ENCODE measurements at regions not wholly inside any gene's neighbourhood (a gene's known extent, or its start where the extent isn't known, plus 50 kb on each side); places are given as distances from the start of the nearest gene placed in this dataset.

GRCh38 chr11:13183094-13183825, 94.3 kb upstream of the BMAL1 start:
- Histone ChIP-seq H2BK5ac (ENCODE audit: low read depth, low read length, poor library complexity, severe bottlenecking) (no peak overlapping the region), H3K79me1 (ENCODE audit: low read depth in 1 of 2, low read length in 2 of 2) (no peaks in the 10 kb centered on the region), H2AFZ (replicated peaks; ENCODE audit: low read length, poor library complexity) (no peak overlapping the region), H3K9ac (ENCODE audit: low read depth, low read length) (no peak overlapping the region), H2AK9ac (replicated peaks; ENCODE audit: low read depth, low read length, poor library complexity) (no peak overlapping the region), H3K4me3 (ENCODE audit: insufficient read depth, low read depth, low read length) (no peak overlapping the region; the same call in 1 of the 2 replicates), H3K14ac (replicated peaks; ENCODE audit: low read depth, low read length) (no peak overlapping the region), H4K8ac (ENCODE audit: low read depth in 2 of 2, low read length in 2 of 2) (no peak overlapping the region), H3K9me1 (ENCODE audit: insufficient read depth, low read length) (0 out of 2 replicates have a peak, but pooled peaks cover 4% of the 10 kb centered on the region), H2BK120ac (ENCODE audit: low read depth, low read length) (no peak overlapping the region), H2BK15ac (ENCODE audit: low read depth, low read length) (no peak overlapping the region), H4K20me1 (ENCODE audit: insufficient read depth, low read length) (no peaks in the 10 kb centered on the region), H3K4me1 (ENCODE audit: control insufficient read depth, insufficient read depth, low read length) (no peaks in the 10 kb centered on the region), H4K5ac (ENCODE audit: low read depth, low read length) (no peak overlapping the region), H2AK5ac (ENCODE audit: low read depth, low read length) (no peak overlapping the region), H2BK20ac (ENCODE audit: low read depth, low read length) (no peak overlapping the region), H4K91ac (ENCODE audit: insufficient read depth, low read depth, low read length) (no peak overlapping the region), H3K56ac (ENCODE audit: extremely low read depth, insufficient read depth, low read length) (no peak overlapping the region), H3K36me3 (ENCODE audit: control insufficient read depth, insufficient read depth, low read length) (no peaks in the 10 kb centered on the region), H3K27ac (ENCODE audit: insufficient read depth, low read length) (no peak overlapping the region), H3K23ac (ENCODE audit: low read depth, low read length) (no peak overlapping the region), H3K9me3 (ENCODE audit: control insufficient read depth, insufficient read depth, low read length) (no peaks in the 10 kb centered on the region), H3K27me3 (ENCODE audit: control insufficient read depth, insufficient read depth, low read length) (peaks cover 3% of the 10 kb centered on the region; the same call in 1 of the 2 replicates), H3K18ac (ENCODE audit: low read depth, low read length) (no peak overlapping the region), H3K4me2 (ENCODE audit: low read depth, low read length) (peak overlapping the region; percentile 78), H3K4ac (ENCODE audit: low read depth, low read length) (no peak overlapping the region)
- WGBS, 2 experiments (ENCODE audit: extremely low coverage in 2 of 2, insufficient read length in 1 of 2) = no CpG with 5 or more reads among the region's 6 CpGs
- intact Hi-C loops (cut with micrococcal nuclease) (loop anchor here (1.0 kb wide), 2 partner anchors 219 to 852 kb away; no protein-coding TSS in a partner anchor), in situ Hi-C loops (cut with MboI; ENCODE audit: low sequenced_read_pairs) (no loop called here), dilution Hi-C loops (cut with HindIII; ENCODE audit: low sequenced_read_pairs, unreplicated experiment) (no loop called here)
- peak; percentile 54 for DNase-seq
- ChIA-PET CTCF (interaction anchor here (0.6 to 2.1 kb wide), 6 partner anchors 9 to 789 kb away, joined by 3 to 17 read pairs (median 4); no protein-coding TSS in a partner anchor), POLR2A (ENCODE audit: unreplicated experiment) (no interaction called here)
- BruUV-seq (replicated peaks) = no TSS peak
- ATAC-seq (ENCODE audit: low read depth) = peak; percentile 95
- TF ChIP-seq MXI1 (IDR thresholded peaks at IDR 0.05; ENCODE audit: borderline replicate concordance, low read depth, low read length) = no peak
- no peak for TF ChIP-seq CHD1 (IDR thresholded peaks at IDR 0.05; ENCODE audit: low read depth, low read length)
- no peak for TF ChIP-seq MAFK (IDR thresholded peaks at IDR 0.05; ENCODE audit: low read depth, low read length)
- no peak for TF ChIP-seq ELK1 (IDR thresholded peaks at IDR 0.05; ENCODE audit: borderline replicate concordance, low read depth, low read length)
- TF ChIP-seq RFX5 (IDR thresholded peaks at IDR 0.05; ENCODE audit: low read depth, low read length) = no peak
- no peak for TF ChIP-seq RCOR1 (IDR thresholded peaks at IDR 0.05; ENCODE audit: insufficient replicate concordance, low read length)
- TF ChIP-seq USF2 (IDR thresholded peaks at IDR 0.05; ENCODE audit: low read depth, low read length) = no peak
- no peak for TF ChIP-seq FOS (IDR thresholded peaks at IDR 0.05; ENCODE audit: low read depth, low read length)
- no peak for TF ChIP-seq BHLHE40 (IDR thresholded peaks at IDR 0.05; ENCODE audit: low read depth, low read length)
- no peak for TF ChIP-seq MAZ (IDR thresholded peaks at IDR 0.05; ENCODE audit: borderline replicate concordance, low read depth, low read length)
- TF ChIP-seq RAD21 (IDR thresholded peaks at IDR 0.05; ENCODE audit: low read length) = peak; percentile 58
- no peak for TF ChIP-seq NFE2L2 (IDR thresholded peaks at IDR 0.05; ENCODE audit: low read depth, low read length)
- TF ChIP-seq CTCF (conservative IDR thresholded peaks at IDR 0.05; ENCODE audit: low read depth, low read length) = peak; percentile 66
- TF ChIP-seq SMC3 (IDR thresholded peaks at IDR 0.05; ENCODE audit: low read depth, low read length) = peak; percentile 67
- TF ChIP-seq POLR2A (IDR thresholded peaks at IDR 0.05; ENCODE audit: low read depth, low read length) = no peak

All from IMR-90 (cell line).